ENCODE measurements at regions not wholly inside any gene's neighbourhood (a gene's known extent, or its start where the extent isn't known, plus 50 kb on each side); places are given as distances from the start of the nearest gene placed in this dataset.

- TF ChIP-seq ID3 (CRISPR knock-in tag; IDR thresholded peaks at IDR 0.05) (no peak), ID3 (tag; IDR thresholded peaks at IDR 0.05) (no peak), SAFB2 (IDR thresholded peaks at IDR 0.05; ENCODE audit: borderline replicate concordance, low read depth, low read length, severe bottlenecking) (no peak), NR3C1 (CRISPR knock-in tag; IDR thresholded peaks at IDR 0.05) (no peak), HDGF (IDR thresholded peaks at IDR 0.05) (no peak), NCOA4 (IDR thresholded peaks at IDR 0.05; ENCODE audit: partially characterized antibody) (no peak), CHD2 (IDR thresholded peaks at IDR 0.05; ENCODE audit: low read depth, low read length) (no peak), ZNF124 (CRISPR knock-in tag; IDR thresholded peaks at IDR 0.05) (no peak), CTBP1 (IDR thresholded peaks at IDR 0.05; ENCODE audit: borderline replicate concordance) (no peak), ZBTB9 (CRISPR knock-in tag; IDR thresholded peaks at IDR 0.05) (no peak), ZBTB17 (CRISPR knock-in tag; IDR thresholded peaks at IDR 0.05) (no peak), E2F5 (CRISPR knock-in tag; IDR thresholded peaks at IDR 0.05) (no peak)
Measured at GRCh38 chr6:74597266-74597665, 608.6 kb downstream of the COL12A1 start (continued).

Data from K562 (cell line).